GM10248 (cell line): ENCODE measurements at regions not wholly inside any gene's neighbourhood (a gene's known extent, or its start where the extent isn't known, plus 50 kb on each side); places are given as distances from the start of the nearest gene placed in this dataset.

Experiments used
- CTCF ChIA-PET: fragments of 300-600 bp; sonication (Branson Sonifier 250); formaldehyde crosslinking; extraction: SDS; loops from one replicate; lab custom pipeline; 2021; ENCODE audit warnings: antibody characterized with exemption; lab: Yijun Ruan, JAX
- POLR2A ChIA-PET: fragments of 350-650 bp; sonication (Branson Sonifier 250); formaldehyde crosslinking; extraction: SDS; loops from one replicate; lab custom pipeline; 2020; ENCODE audit warnings: antibody characterized with exemption; lab: Yijun Ruan, JAX
- DNase-seq: peaks from one replicate; pipeline ENCODE4 v3.0.0; 2012; ENCODE audit errors: extremely low spot score
- CTCF ChIP-seq: IDR thresholded peaks from 2 replicates; pipeline ENCODE4 v1.5.1; 2012; ENCODE audit warnings: mild to moderate bottlenecking, low read depth; ENCODE audit errors: extremely low read depth, missing control alignments, control extremely low read depth

- DNase-seq = no peak
- CTCF ChIA-PET = no interaction called here
- POLR2A ChIA-PET = no interaction called here
- TF ChIP-seq CTCF = no peak
These were observed 267.4 kb upstream of the RAB6C start for GRCh38 chr2:129711816-129712675.

- no peak for DNase-seq
- no peak for TF ChIP-seq CTCF
- POLR2A ChIA-PET = no interaction called here
- CTCF ChIA-PET = no interaction called here
These were observed 266.8 kb upstream of the RAB6C start for GRCh38 chr2:129712676-129712985.

DNA sequence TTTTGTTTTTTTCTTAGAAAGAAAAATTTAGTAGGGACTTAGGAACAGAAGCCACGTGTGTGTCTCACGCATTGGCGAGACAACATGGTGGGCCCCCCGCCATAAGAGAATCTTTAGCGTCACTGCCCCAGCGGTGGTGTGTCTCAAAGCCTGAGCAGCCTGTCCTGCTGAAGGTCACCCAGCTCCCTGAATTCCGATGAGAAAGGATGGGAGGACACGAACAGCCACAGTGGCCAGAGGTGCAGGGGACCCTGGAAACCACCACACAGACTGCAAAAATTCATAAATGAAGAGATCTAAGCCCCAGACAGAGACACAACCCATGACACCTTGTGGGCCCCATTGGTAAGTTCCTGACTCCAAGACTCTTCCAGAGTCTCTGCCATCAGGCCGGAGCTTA, 266.1 kb upstream of the RAB6C start:
- no peak for DNase-seq
- no peak for TF ChIP-seq CTCF
- ChIA-PET POLR2A (no interaction called here), CTCF (no interaction called here)

DNA sequence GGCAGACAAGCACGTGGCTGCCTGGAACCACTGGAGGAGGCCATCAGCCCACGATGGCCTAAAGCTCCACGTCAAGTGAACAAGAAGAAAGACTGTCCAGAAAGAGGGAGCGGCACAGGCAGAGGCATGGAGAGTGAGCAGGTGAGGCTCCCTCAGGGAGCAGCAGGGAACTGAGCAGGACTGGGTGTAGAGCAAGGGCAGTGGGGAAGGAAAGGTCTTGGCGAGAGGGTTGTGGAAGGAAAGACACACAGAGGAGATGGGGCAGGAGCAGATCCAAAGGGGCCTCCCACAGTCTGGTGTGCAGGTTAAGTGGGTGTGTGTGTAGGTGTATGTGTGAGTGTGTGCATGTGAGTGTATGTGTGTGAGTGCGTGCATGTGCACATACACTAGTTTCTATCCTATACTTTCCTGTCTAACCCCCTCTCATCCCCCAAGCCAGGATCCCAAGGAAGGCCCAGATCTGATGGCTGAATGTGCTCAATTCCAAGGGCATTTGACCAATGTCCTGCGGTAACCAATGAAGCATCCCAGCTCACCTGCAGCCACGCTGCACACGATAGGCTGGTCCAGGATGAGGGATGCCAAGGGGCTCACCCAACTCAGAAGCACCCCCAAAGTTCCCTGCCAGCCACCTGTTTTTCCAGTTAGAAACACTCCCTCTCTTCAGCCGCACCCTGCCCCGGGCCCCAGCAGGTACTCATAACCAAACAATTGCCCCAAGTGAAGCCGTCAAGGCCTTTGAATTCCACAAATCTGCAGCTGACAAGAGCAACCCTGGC, 262.5 kb upstream of the RAB6C start:
- no peak for DNase-seq
- TF ChIP-seq CTCF = no peak
- ChIA-PET CTCF (no interaction called here), POLR2A (no interaction called here)

- DNase-seq = no peak
- POLR2A ChIA-PET = no interaction called here
- TF ChIP-seq CTCF = no peak
- CTCF ChIA-PET = no interaction called here
These were observed 261.8 kb upstream of the RAB6C start for GRCh38 chr2:129717560-129718130.

DNA sequence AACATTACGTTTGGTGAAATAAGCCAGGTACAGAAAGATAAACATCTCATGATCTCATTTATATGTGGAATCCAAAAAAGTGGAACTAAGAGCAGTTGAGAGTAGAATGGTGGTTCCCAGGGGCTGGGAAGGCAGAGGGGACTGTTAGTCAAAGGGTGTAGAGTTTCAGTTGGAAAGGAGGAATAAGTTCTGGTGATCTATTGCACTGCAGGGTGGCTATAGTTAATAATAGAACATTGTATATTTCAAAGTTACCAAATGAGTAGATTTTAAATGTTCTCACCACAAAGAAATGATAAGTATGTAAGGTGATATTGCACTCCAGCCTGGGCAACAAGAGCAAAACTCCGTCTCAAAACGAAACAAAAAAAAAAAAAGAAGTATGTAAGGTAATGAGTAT, 260.1 kb upstream of the RAB6C start:
- DNase-seq = no peak
- no peak for TF ChIP-seq CTCF
- CTCF ChIA-PET = no interaction called here

More for the DNA sequence above, 260.1 kb upstream of the RAB6C start:
- POLR2A ChIA-PET = no interaction called here
